ENCODE measurements at regions not wholly inside any gene's neighbourhood (a gene's known extent, or its start where the extent isn't known, plus 50 kb on each side); places are given as distances from the start of the nearest gene placed in this dataset.
"Not testable (repeated sequence)": the region's sequence is repeated elsewhere in the genome, so short reads cannot be mapped to it uniquely, and the experiment has no call there.

DNA sequence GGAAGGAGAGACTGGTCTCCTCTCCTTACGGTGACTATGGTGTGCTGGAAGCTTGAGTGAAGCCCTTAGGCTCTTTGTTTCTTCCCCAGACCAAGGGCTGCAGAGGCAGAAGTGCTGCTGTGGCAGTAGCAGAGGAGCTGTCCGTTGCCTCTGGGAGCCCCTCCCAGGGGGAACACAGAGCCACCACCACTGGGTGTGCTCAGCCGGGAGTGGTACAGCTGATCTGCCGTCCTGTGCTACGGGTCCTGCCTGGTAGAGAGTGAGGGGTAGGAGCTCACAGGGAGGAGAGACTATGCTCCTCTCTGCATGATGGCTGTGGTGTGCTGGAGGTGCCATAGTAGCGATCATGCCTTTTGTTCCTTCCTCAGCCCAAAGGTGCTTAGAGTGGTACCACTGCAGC, 318.7 kb downstream of the DOK5 start:
- ChIA-PET CTCF (no interaction called here), POLR2A (interaction anchor here (0.6 kb wide), 1 partner anchor 693 kb away, joined by 4 read pairs; no protein-coding TSS in a partner anchor)
- H3K9me3 Mint-ChIP-seq (ENCODE audit: unreplicated experiment) = peaks cover 18% of the 10 kb centered on the region
- no TSS peak for BruUV-seq (replicated peaks)
- H3K27ac Mint-ChIP-seq (ENCODE audit: unreplicated experiment) = no peak overlapping the region
- Histone ChIP-seq H3K27me3 (replicated peaks; ENCODE audit: control insufficient read depth, insufficient read depth, low read length) (no peaks in the 10 kb centered on the region), H3K36me3 (ENCODE audit: control insufficient read depth, insufficient read depth, low read length) (no peaks in the 10 kb centered on the region), H3K4me3 (ENCODE audit: low read depth, low read length) (no peak overlapping the region), H3K4me1 (no peaks in the 10 kb centered on the region), H3K9me3 (no peaks in the 10 kb centered on the region; the same call in 1 of the 2 replicates)
- peaks cover 17% of the 10 kb centered on the region for H3K27me3 Mint-ChIP-seq (ENCODE audit: insufficient read depth, unreplicated experiment)
- intact Hi-C loops (cut with micrococcal nuclease; ENCODE audit: unreplicated experiment) = no loop called here
- no peaks in the 10 kb centered on the region for H3K4me1 Mint-ChIP-seq (ENCODE audit: low read depth, unreplicated experiment)
- H3K4me3 Mint-ChIP-seq (ENCODE audit: unreplicated experiment) = no peak overlapping the region
- no peaks in the 10 kb centered on the region for H3K36me3 Mint-ChIP-seq (ENCODE audit: insufficient read depth, unreplicated experiment)
- no peak for DNase-seq
- TF ChIP-seq, protein P1, sequence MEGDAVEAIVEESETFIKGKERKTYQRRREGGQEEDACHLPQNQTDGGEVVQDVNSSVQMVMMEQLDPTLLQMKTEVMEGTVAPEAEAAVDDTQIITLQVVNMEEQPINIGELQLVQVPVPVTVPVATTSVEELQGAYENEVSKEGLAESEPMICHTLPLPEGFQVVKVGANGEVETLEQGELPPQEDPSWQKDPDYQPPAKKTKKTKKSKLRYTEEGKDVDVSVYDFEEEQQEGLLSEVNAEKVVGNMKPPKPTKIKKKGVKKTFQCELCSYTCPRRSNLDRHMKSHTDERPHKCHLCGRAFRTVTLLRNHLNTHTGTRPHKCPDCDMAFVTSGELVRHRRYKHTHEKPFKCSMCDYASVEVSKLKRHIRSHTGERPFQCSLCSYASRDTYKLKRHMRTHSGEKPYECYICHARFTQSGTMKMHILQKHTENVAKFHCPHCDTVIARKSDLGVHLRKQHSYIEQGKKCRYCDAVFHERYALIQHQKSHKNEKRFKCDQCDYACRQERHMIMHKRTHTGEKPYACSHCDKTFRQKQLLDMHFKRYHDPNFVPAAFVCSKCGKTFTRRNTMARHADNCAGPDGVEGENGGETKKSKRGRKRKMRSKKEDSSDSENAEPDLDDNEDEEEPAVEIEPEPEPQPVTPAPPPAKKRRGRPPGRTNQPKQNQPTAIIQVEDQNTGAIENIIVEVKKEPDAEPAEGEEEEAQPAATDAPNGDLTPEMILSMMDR (IDR thresholded peaks at IDR 0.05; ENCODE audit: insufficient read depth in 1 of 2, low read depth in 1 of 2, low read length in 1 of 2, severe bottlenecking in 1 of 2, unreplicated experiment in 1 of 2) = no peak

GRCh38 chr20:54793291-54793992, 318.0 kb downstream of the DOK5 start:
- Mint-ChIP-seq H3K36me3 (ENCODE audit: insufficient read depth, unreplicated experiment) (no peaks in the 10 kb centered on the region), H3K9me3 (ENCODE audit: unreplicated experiment) (peaks cover 18% of the 10 kb centered on the region), H3K27me3 (ENCODE audit: insufficient read depth, unreplicated experiment) (peaks cover 17% of the 10 kb centered on the region), H3K4me1 (ENCODE audit: low read depth, unreplicated experiment) (no peaks in the 10 kb centered on the region), H3K27ac (ENCODE audit: unreplicated experiment) (no peak overlapping the region), H3K4me3 (ENCODE audit: unreplicated experiment) (no peak overlapping the region)
- Histone ChIP-seq H3K27me3 (replicated peaks; ENCODE audit: control insufficient read depth, insufficient read depth, low read length) (no peaks in the 10 kb centered on the region), H3K4me3 (ENCODE audit: low read depth, low read length) (no peak overlapping the region), H3K9me3 (no peaks in the 10 kb centered on the region; the same call in none of the 2 replicates), H3K4me1 (no peaks in the 10 kb centered on the region), H3K36me3 (ENCODE audit: control insufficient read depth, insufficient read depth, low read length) (no peaks in the 10 kb centered on the region)
- POLR2A ChIA-PET = no interaction called here
- TF ChIP-seq, protein P1 (IDR thresholded peaks at IDR 0.05; ENCODE audit: insufficient read depth in 1 of 2, low read depth in 1 of 2, low read length in 1 of 2, severe bottlenecking in 1 of 2, unreplicated experiment in 1 of 2) = no peak
- BruUV-seq (replicated peaks) = no TSS peak
- intact Hi-C loops (cut with micrococcal nuclease; ENCODE audit: unreplicated experiment) = no loop called here
- CTCF ChIA-PET = no interaction called here
- no peak for DNase-seq

GRCh38 chr20:54792688-54793087, 317.3 kb downstream of the DOK5 start:
- Mint-ChIP-seq H3K9me3 (ENCODE audit: unreplicated experiment) (peaks cover 18% of the 10 kb centered on the region), H3K27ac (ENCODE audit: unreplicated experiment) (no peak overlapping the region), H3K36me3 (ENCODE audit: insufficient read depth, unreplicated experiment) (no peaks in the 10 kb centered on the region), H3K4me3 (ENCODE audit: unreplicated experiment) (no peak overlapping the region), H3K27me3 (ENCODE audit: insufficient read depth, unreplicated experiment) (peaks cover 17% of the 10 kb centered on the region), H3K4me1 (ENCODE audit: low read depth, unreplicated experiment) (no peaks in the 10 kb centered on the region)
- POLR2A ChIA-PET = no interaction called here
- BruUV-seq (replicated peaks) = no TSS peak
- Histone ChIP-seq H3K4me1 (no peaks in the 10 kb centered on the region), H3K36me3 (ENCODE audit: control insufficient read depth, insufficient read depth, low read length) (no peaks in the 10 kb centered on the region), H3K27me3 (replicated peaks; ENCODE audit: control insufficient read depth, insufficient read depth, low read length) (no peaks in the 10 kb centered on the region), H3K4me3 (ENCODE audit: low read depth, low read length) (no peak overlapping the region), H3K9me3 (peaks cover 4% of the 10 kb centered on the region)
- intact Hi-C loops (cut with micrococcal nuclease; ENCODE audit: unreplicated experiment) = no loop called here
- CTCF ChIA-PET = no interaction called here
- TF ChIP-seq, protein P1 (IDR thresholded peaks at IDR 0.05; ENCODE audit: insufficient read depth in 1 of 2, low read depth in 1 of 2, low read length in 1 of 2, severe bottlenecking in 1 of 2, unreplicated experiment in 1 of 2) = no peak
- no peak for DNase-seq

DNA sequence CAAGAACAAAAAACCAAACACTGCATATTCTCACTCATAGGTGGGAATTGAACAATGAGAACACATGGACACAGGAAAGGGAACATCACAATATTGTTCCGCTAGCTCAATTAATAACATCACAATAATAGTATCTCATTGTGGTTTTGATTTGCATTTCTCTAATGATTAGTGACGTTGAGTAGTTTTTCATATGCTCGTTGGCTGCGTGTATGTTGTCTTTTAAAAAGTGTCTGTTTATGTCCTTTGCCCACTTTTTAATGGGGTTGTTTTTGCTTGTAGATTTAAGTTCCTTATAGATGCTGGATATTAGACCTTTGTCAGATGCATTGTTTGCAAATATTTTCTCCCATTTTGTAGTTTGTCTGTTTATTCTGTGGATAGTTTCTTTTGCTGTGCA, 312.9 kb downstream of the DOK5 start:
- H3K36me3 Mint-ChIP-seq (ENCODE audit: insufficient read depth, unreplicated experiment) = not testable (repeated sequence)

DNA sequence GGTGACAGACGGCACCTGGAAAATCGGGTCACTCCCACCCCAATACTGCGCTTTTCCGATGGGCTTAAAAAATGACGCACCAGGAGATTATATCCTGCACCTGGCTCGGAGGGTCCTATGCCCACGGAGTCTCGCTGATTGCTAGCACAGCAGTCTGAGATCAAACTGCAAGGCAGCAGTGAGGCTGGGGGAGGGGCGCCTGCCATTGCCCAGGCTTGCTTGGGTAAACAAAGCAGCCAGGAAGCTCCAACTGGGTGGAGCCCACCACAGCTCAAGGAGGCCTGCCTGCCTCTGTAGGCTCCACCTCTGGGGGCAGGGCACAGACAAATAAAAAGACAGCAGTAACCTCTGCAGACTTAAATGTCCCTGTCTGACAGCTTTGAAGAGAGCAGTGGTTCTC, 307.4 kb downstream of the DOK5 start:
- CTCF ChIA-PET; H3K4me3 ChIP-seq (ENCODE audit: low read depth, low read length); H3K9me3 Mint-ChIP-seq (ENCODE audit: unreplicated experiment); POLR2A ChIA-PET; H3K27ac Mint-ChIP-seq (ENCODE audit: unreplicated experiment); H3K9me3 ChIP-seq; intact Hi-C loops (cut with micrococcal nuclease; ENCODE audit: unreplicated experiment); H3K27me3 ChIP-seq (replicated peaks; ENCODE audit: control insufficient read depth, insufficient read depth, low read length); H3K36me3 Mint-ChIP-seq (ENCODE audit: insufficient read depth, unreplicated experiment); H3K36me3 ChIP-seq (ENCODE audit: control insufficient read depth, insufficient read depth, low read length); H3K4me1 Mint-ChIP-seq (ENCODE audit: low read depth, unreplicated experiment); H3K27me3 Mint-ChIP-seq (ENCODE audit: insufficient read depth, unreplicated experiment); BruUV-seq (replicated peaks); H3K4me1 ChIP-seq: not testable (repeated sequence)
- DNase-seq = peak; percentile 37 to 57
- peak overlapping the region; percentile 37 for H3K4me3 Mint-ChIP-seq (ENCODE audit: unreplicated experiment)

More for the DNA sequence above, 312.9 kb downstream of the DOK5 start:
- H3K4me1 ChIP-seq; H3K4me3 ChIP-seq (ENCODE audit: low read depth, low read length); DNase-seq; CTCF ChIA-PET; POLR2A ChIA-PET; H3K36me3 ChIP-seq (ENCODE audit: control insufficient read depth, insufficient read depth, low read length); H3K27me3 ChIP-seq (replicated peaks; ENCODE audit: control insufficient read depth, insufficient read depth, low read length); H3K4me3 Mint-ChIP-seq (ENCODE audit: unreplicated experiment); H3K27ac Mint-ChIP-seq (ENCODE audit: unreplicated experiment); intact Hi-C loops (cut with micrococcal nuclease; ENCODE audit: unreplicated experiment); BruUV-seq (replicated peaks); H3K9me3 ChIP-seq; H3K4me1 Mint-ChIP-seq (ENCODE audit: low read depth, unreplicated experiment): not testable (repeated sequence)
- Mint-ChIP-seq H3K27me3 (ENCODE audit: insufficient read depth, unreplicated experiment) (peaks cover 10% of the 10 kb centered on the region), H3K9me3 (ENCODE audit: unreplicated experiment) (peaks cover 18% of the 10 kb centered on the region)

Data from Caco-2 (cell line).